Panc1 (cell line): ENCODE measurements at regions not wholly inside any gene's neighbourhood (a gene's known extent, or its start where the extent isn't known, plus 50 kb on each side); places are given as distances from the start of the nearest gene placed in this dataset.

Source experiments
- ATAC-seq: fragments of 200-7000 bp; cut with Tn5 transposase; 2 replicates; pipeline ENCODE4 v1.9.1; 2020; ENCODE audit warnings: mild to moderate bottlenecking, moderate library complexity
- BruUV-seq: library from RNA; stranded (reverse); fragments of 400-500 nt; replicated peaks from 2 replicates; lab custom pipeline; 2021; lab: Mats Ljungman, UMichigan
- CTCF ChIA-PET: fragments of 300-600 bp; sonication (Branson Sonifier 250); formaldehyde crosslinking; loops from one replicate; lab custom pipeline; 2022; ENCODE audit warnings: antibody characterized with exemption; lab: Charles Lee
- POLR2A ChIA-PET: fragments of 300-600 bp; sonication (Branson Sonifier 250); formaldehyde crosslinking; loops from one replicate; lab custom pipeline; 2022; ENCODE audit warnings: antibody characterized with exemption; lab: Charles Lee
- DNase-seq: peaks from one replicate; pipeline ENCODE4 v3.0.0-alpha.2; 2010; ENCODE audit warnings: low read depth, low spot score
- H3K27ac ChIP-seq: 2 replicates; pipeline ENCODE4 v1.5.1; 2011; ENCODE audit warnings: mild to moderate bottlenecking, low read length, inconsistent platforms
- H3K27me3 ChIP-seq: fragments of 200-500 bp; sonication (Bioruptor generic); 2 replicates; pipeline ENCODE4 v1.6.0; 2014; ENCODE audit warnings: low read length, inconsistent platforms; ENCODE audit not compliant: control insufficient read depth, insufficient read depth
- H3K36me3 ChIP-seq: fragments of 200-500 bp; sonication (Bioruptor generic); 2 replicates; pipeline ENCODE4 v1.5.1; 2014; ENCODE audit warnings: inconsistent platforms, mild to moderate bottlenecking, low read length, moderate library complexity; ENCODE audit not compliant: control insufficient read depth, insufficient read depth
- H3K4me1 ChIP-seq: 2 replicates; pipeline ENCODE4 v1.5.1; 2011; ENCODE audit warnings: inconsistent platforms, mild to moderate bottlenecking, low read length, moderate library complexity; ENCODE audit not compliant: control insufficient read depth, insufficient read depth
- H3K4me3 ChIP-seq, 2 experiments: 2 replicates each; pipeline ENCODE4 v1.5.1; 2011 to 2012; ENCODE audit warnings: low read depth in 2 of 2, low read length in 2 of 2, mild to moderate bottlenecking in 2 of 2, inconsistent platforms in 1 of 2, moderate library complexity in 1 of 2
- H3K9me3 ChIP-seq: fragments of 200-500 bp; sonication (Bioruptor generic); 2 replicates; pipeline ENCODE4 v1.5.1; 2014; ENCODE audit warnings: low read depth, mild to moderate bottlenecking, inconsistent platforms, low read length, moderate library complexity; ENCODE audit not compliant: control insufficient read depth, insufficient read depth
- CTCF ChIP-seq: fragments of 450-650 bp; IDR thresholded peaks from 2 replicates; pipeline ENCODE4 v1.5.1; 2017; ENCODE audit warnings: mild to moderate bottlenecking
- POLR2AphosphoS5 ChIP-seq: IDR thresholded peaks from 2 replicates; pipeline ENCODE4 v1.6.1; 2012; ENCODE audit warnings: mild to moderate bottlenecking, low read depth, low read length, moderate library complexity
- REST ChIP-seq, 2 experiments: IDR thresholded peaks; 2 replicates each; pipeline ENCODE4 v1.6.1; 2011 to 2012; ENCODE audit warnings: low read depth in 2 of 2, control low read depth in 1 of 2, low read length in 1 of 2, mild to moderate bottlenecking in 1 of 2, moderate library complexity in 1 of 2; ENCODE audit not compliant: insufficient read depth in 1 of 2
- SIN3A ChIP-seq: IDR thresholded peaks from 2 replicates; pipeline ENCODE4 v1.6.1; 2012; ENCODE audit warnings: low read depth, mild to moderate bottlenecking, low read length, moderate library complexity, borderline replicate concordance; ENCODE audit not compliant: insufficient read depth
- TCF7L2 ChIP-seq: IDR thresholded peaks from 2 replicates; pipeline ENCODE4 v1.6.1; 2011; ENCODE audit warnings: mild to moderate bottlenecking, low read depth, low read length, inconsistent platforms
- in situ Hi-C: cut with HindIII; loops from 2 replicates; pipeline ENCODE4 v1.10.0; 2016; ENCODE audit warnings: low sequenced_read_pairs, low pct_unique_long_range_greater_than_20kb
- intact Hi-C: fragments of 100-400 bp; cut with micrococcal nuclease; formaldehyde crosslinking; loops from one replicate; pipeline ENCODE4 v1.10.0; 2022; ENCODE audit not compliant: unreplicated experiment

GRCh38 chr15:29345549-29346525 lies 76.2 kb upstream of the NSMCE3 start:
- no peaks in the 10 kb centered on the region for H3K9me3 ChIP-seq
- H3K27ac ChIP-seq = no peak overlapping the region
- no peak overlapping the region for H3K4me3 ChIP-seq
- POLR2A ChIA-PET = no interaction called here
- no TSS peak for BruUV-seq
- ATAC-seq (no peak), DNase-seq (no peak)
- no peaks in the 10 kb centered on the region for H3K27me3 ChIP-seq
- intact Hi-C loops = no loop called here
- in situ Hi-C loops = no loop called here
- CTCF ChIA-PET = no interaction called here
- no peaks in the 10 kb centered on the region for H3K36me3 ChIP-seq
- TF ChIP-seq CTCF (no peak), POLR2AphosphoS5 (no peak), SIN3A (no peak), TCF7L2 (no peak), REST (IDR thresholded peaks at IDR 0.05; ENCODE audit: insufficient read depth in 1 of 2, low read depth in 2 of 2, low read length in 1 of 2) (no peak)
- H3K4me1 ChIP-seq = no peaks in the 10 kb centered on the region

- BruUV-seq = no TSS peak
- Histone ChIP-seq H3K4me1 (no peaks in the 10 kb centered on the region), H3K36me3 (no peaks in the 10 kb centered on the region), H3K4me3 (no peak overlapping the region), H3K9me3 (no peaks in the 10 kb centered on the region), H3K27ac (no peak overlapping the region), H3K27me3 (no peaks in the 10 kb centered on the region)
- TF ChIP-seq TCF7L2 (no peak), SIN3A (no peak), CTCF (no peak), POLR2AphosphoS5 (no peak), REST (IDR thresholded peaks at IDR 0.05; ENCODE audit: insufficient read depth in 1 of 2, low read depth in 2 of 2, low read length in 1 of 2) (no peak)
- ATAC-seq = no peak
- intact Hi-C loops = no loop called here
- POLR2A ChIA-PET = no interaction called here
- no peak for DNase-seq
- CTCF ChIA-PET = no interaction called here
- in situ Hi-C loops = no loop called here
Observed at GRCh38 chr15:29344474-29344873, 74.9 kb upstream of the NSMCE3 start.
